GM23248 (cell line): ENCODE measurements at regions not wholly inside any gene's neighbourhood (a gene's known extent, or its start where the extent isn't known, plus 50 kb on each side); places are given as distances from the start of the nearest gene placed in this dataset.
A peak's percentile ranks its signal among the peaks of the same experiment; 100 is the strongest.

Experiments
- DNase-seq: peaks from one replicate; pipeline ENCODE4 v3.0.0-alpha.2; 2015
- H2AFZ ChIP-seq: fragments of 200-600 bp; sonication (generic); 2 replicates; pipeline ENCODE4 v1.6.1; 2016; ENCODE audit warnings: antibody characterized with exemption
- H3F3A ChIP-seq: fragments of 200-600 bp; sonication (generic); 2 replicates; pipeline ENCODE4 v1.6.1; 2016; ENCODE audit warnings: mild to moderate bottlenecking, antibody characterized with exemption, mixed run types; ENCODE audit not compliant: insufficient read depth
- H3K27ac ChIP-seq: fragments of 200-600 bp; sonication (generic); 2 replicates; pipeline ENCODE4 v1.5.1; 2016; ENCODE audit warnings: mild to moderate bottlenecking
- H3K27me3 ChIP-seq: fragments of 200-600 bp; sonication (generic); replicated peaks from 2 replicates; pipeline ENCODE4 v1.6.1; 2016; ENCODE audit warnings: mild to moderate bottlenecking; ENCODE audit not compliant: insufficient read depth
- H3K36me3 ChIP-seq: fragments of 200-600 bp; sonication (generic); 2 replicates; pipeline ENCODE4 v1.6.1; 2016; ENCODE audit warnings: low read depth, mild to moderate bottlenecking
- H3K4me1 ChIP-seq: fragments of 200-600 bp; sonication (generic); 2 replicates; pipeline ENCODE4 v1.6.1; 2016; ENCODE audit warnings: mild to moderate bottlenecking; ENCODE audit not compliant: insufficient read depth
- H3K4me2 ChIP-seq: fragments of 200-600 bp; sonication (generic); one replicate; pipeline ENCODE4 v1.6.1; 2016; ENCODE audit warnings: mild to moderate bottlenecking; ENCODE audit not compliant: unreplicated experiment
- H3K4me3 ChIP-seq: fragments of 200-600 bp; sonication (generic); 2 replicates; pipeline ENCODE4 v1.5.1; 2016; ENCODE audit warnings: mild to moderate bottlenecking
- H3K79me2 ChIP-seq: fragments of 200-600 bp; sonication (generic); 2 replicates; pipeline ENCODE4 v1.6.1; 2016; ENCODE audit warnings: mild to moderate bottlenecking; ENCODE audit not compliant: insufficient read depth
- H3K9ac ChIP-seq: fragments of 200-600 bp; sonication (generic); 2 replicates; pipeline ENCODE4 v1.6.1; 2016; ENCODE audit warnings: mild to moderate bottlenecking
- H3K9me2 ChIP-seq: fragments of 200-600 bp; sonication (generic); 2 replicates; pipeline ENCODE4 v1.6.1; 2016; ENCODE audit warnings: mixed run types, mild to moderate bottlenecking, moderate library complexity; ENCODE audit not compliant: insufficient read depth
- H3K9me3 ChIP-seq: fragments of 200-600 bp; sonication (generic); one replicate; pipeline ENCODE4 v1.6.1; 2017; ENCODE audit warnings: low read depth
- H4K20me1 ChIP-seq: fragments of 200-600 bp; sonication (generic); 2 replicates; pipeline ENCODE4 v1.6.0; 2016; ENCODE audit not compliant: insufficient read depth
- EZH2 ChIP-seq: fragments of 200-600 bp; sonication (generic); IDR thresholded peaks from 2 replicates; pipeline ENCODE4 v1.6.1; 2018; ENCODE audit warnings: antibody characterized with exemption, mild to moderate bottlenecking; ENCODE audit not compliant: insufficient read depth, poor library complexity, severe bottlenecking
- EZH2phosphoT487 ChIP-seq: fragments of 200-600 bp; sonication (generic); IDR thresholded peaks from 2 replicates; pipeline ENCODE4 v1.6.1; 2018; ENCODE audit warnings: antibody characterized with exemption, moderate library complexity, mild to moderate bottlenecking, low read depth; ENCODE audit not compliant: insufficient read depth
- WGBS, 2 experiments: methylation state at CpG; one replicate each; pipeline ENCODE4 v1.1.6; 2015 to 2017; ENCODE audit warnings: low lambda C conversion rate in 2 of 2, low coverage in 1 of 2; ENCODE audit errors: missing lambda C conversion rate in 2 of 2; 5-methylcytosine and 5-hydroxymethylcytosine counted together
- in situ Hi-C: fragments of 300-500 bp; cut with MboI; formaldehyde crosslinking; loops from 2 replicates; pipeline ENCODE4 v1.15.0; 2020

DNA sequence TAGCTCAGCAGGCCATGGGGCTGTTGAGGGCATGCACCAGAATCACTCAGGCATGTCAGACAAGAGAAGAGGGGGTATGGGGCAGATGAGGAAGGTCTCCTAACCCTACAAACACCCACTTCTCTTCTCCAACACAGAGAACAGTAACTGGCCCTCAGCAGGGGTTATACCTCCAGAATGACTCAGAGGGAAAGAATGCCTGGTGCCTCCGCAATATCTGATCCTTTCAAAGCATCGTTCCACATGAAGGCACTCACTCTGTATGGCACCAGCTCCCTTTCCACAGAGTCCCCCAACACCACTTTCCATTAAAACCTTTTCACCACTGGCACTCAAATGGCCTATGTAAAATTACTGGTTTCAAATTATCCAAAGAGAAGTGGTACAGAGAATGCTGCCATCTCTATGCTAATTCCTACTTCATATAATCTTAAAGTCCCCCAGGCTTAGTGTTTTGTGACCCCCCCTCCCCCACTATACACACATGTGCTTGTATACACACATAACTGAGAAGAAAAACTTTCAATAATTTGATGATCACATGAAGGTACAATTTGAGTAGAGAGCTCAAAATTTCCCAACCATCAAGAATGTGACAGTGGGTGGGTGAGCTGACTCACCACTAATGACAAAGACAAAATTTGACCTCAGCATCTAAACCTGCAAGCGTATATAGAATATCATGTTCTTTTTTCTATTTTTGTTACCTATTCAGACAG is 91.5 kb downstream of the SIPA1L2 start:
- Histone ChIP-seq H3K4me3 (no peak overlapping the region), H4K20me1 (no peaks in the 10 kb centered on the region), H2AFZ (no peak overlapping the region), H3K4me1 (peaks cover 13% of the 10 kb centered on the region), H3K4me2 (peak overlapping the region; percentile 6), H3K9me2 (no peaks in the 10 kb centered on the region), H3K9ac (no peak overlapping the region), H3K27ac (no peak overlapping the region), H3K79me2 (no peaks in the 10 kb centered on the region), H3K9me3 (no peaks in the 10 kb centered on the region), H3K27me3 (no peaks in the 10 kb centered on the region), H3K36me3 (no peaks in the 10 kb centered on the region), H3F3A (no peaks in the 10 kb centered on the region)
- peak; percentile 70 for DNase-seq
- 55 to 56% methylated on average over 3 of the region's 3 CpGs for WGBS, 2 experiments
- in situ Hi-C loops = no loop called here
- TF ChIP-seq EZH2 (no peak), EZH2phosphoT487 (no peak)

DNA sequence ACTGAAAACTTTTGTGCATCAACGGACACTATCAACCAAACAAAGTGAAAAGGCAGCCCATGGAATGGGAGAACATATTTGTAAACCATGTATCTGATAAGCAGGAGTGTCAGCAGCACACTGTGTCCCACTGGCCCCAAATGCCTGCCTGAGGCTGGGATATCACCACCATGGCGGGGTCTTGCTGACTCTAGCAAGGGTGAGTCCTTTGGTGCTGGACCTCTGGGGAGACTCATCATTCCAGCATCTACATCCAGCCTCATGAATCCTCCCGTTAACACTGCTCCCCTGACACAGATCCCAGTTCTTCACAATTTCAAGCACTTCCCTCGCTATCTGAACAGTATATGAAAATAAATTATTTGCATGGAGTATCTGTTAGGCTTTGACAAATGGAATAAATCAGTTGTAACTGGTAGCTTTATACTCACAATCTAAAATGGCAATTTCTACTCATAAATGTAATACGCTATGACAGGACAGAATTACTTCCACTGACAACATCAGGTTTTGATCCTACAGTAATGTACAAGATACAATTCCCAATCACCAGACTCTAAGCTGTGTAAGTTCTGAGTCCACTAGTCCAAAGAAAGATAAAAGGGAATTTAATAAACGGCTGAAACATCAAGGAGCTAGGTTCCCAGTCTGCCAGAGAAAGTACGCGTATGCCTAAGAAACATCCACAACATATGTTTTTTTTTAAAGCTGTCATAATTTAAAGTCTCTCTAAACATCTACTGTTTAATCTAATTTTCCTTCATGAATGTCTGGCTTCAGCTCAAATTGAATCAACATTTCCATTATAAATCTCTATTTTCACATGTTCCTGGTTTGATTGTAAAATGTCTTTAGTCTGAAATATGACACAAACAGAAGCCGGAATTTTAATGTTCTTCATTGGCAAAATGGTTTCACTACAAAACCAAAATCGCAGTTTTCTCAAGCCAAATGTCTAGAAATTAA is 95.1 kb downstream of the SIPA1L2 start:
- no peaks in the 10 kb centered on the region for H3K36me3 ChIP-seq

DNA sequence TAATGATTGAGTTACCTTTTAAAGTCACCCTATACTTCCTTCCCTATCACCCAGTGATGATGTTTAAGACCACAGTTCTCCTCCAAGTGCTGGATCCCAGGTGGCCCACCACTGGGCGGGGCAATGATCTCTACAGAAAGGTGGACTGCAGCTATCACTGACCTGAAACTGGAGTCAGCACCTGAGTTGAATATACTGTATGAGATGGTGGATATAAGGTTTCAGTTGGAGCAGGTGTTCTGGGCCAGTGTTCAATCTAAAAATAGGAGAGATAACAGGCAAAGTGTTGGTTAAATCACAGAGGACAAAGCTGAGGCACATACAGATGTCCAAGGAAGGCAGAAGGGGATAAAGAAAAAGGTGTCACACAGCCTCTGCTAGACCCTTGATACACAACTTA is 96.6 kb downstream of the SIPA1L2 start:
- no peak overlapping the region for H3K4me2 ChIP-seq
- H3F3A ChIP-seq = no peaks in the 10 kb centered on the region
- 74 to 95% methylated on average over 1 of the region's 1 CpG for WGBS, 2 experiments
- DNase-seq = no peak
- no peaks in the 10 kb centered on the region for H3K9me3 ChIP-seq
- H2AFZ ChIP-seq = no peak overlapping the region
- no peak overlapping the region for H3K9ac ChIP-seq
- no peak overlapping the region for H3K4me3 ChIP-seq
- H3K27me3 ChIP-seq = no peaks in the 10 kb centered on the region
- no peaks in the 10 kb centered on the region for H3K36me3 ChIP-seq
- H4K20me1 ChIP-seq = no peaks in the 10 kb centered on the region
- no peaks in the 10 kb centered on the region for H3K79me2 ChIP-seq
- TF ChIP-seq EZH2phosphoT487 = no peak
- no peak for TF ChIP-seq EZH2
- no peak overlapping the region for H3K27ac ChIP-seq
- H3K4me1 ChIP-seq = peaks cover 5% of the 10 kb centered on the region
- in situ Hi-C loops = no loop called here
- no peaks in the 10 kb centered on the region for H3K9me2 ChIP-seq

More for the DNA sequence above, 95.1 kb downstream of the SIPA1L2 start:
- Histone ChIP-seq H2AFZ (no peak overlapping the region), H4K20me1 (no peaks in the 10 kb centered on the region), H3K4me1 (peaks cover 13% of the 10 kb centered on the region), H3K27me3 (no peaks in the 10 kb centered on the region), H3K4me2 (no peak overlapping the region), H3K9me2 (no peaks in the 10 kb centered on the region), H3K4me3 (no peak overlapping the region), H3K9me3 (no peaks in the 10 kb centered on the region), H3K27ac (no peak overlapping the region), H3K79me2 (no peaks in the 10 kb centered on the region), H3F3A (no peaks in the 10 kb centered on the region), H3K9ac (no peak overlapping the region)
- WGBS, 2 experiments = 77 to 80% methylated on average over 9 to 10 of the region's 10 CpGs
- DNase-seq = no peak
- no peak for TF ChIP-seq EZH2phosphoT487
- no peak for TF ChIP-seq EZH2
- in situ Hi-C loops = no loop called here

DNA sequence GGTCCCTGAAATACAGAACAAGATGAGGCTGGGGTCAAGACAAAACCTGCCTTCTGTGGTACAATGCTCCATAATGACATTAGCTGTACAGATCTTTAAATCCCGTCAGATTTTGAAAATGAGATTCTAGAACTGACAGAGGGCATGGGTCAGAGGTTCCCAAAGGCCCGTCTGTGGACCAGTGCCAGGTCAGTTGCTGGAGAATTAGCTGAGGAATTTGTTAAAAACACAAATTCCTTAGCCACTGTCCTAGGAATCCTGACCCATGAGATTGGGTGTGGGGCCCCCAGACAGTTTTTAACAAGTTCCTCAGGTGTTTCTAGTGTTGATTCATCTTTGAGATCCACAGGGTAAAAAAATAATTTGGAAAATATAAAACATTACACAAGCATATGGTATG is 97.0 kb downstream of the SIPA1L2 start:
- Histone ChIP-seq H3K36me3 (no peaks in the 10 kb centered on the region), H4K20me1 (no peaks in the 10 kb centered on the region), H3K27ac (no peak overlapping the region), H3K9me3 (no peaks in the 10 kb centered on the region), H3K79me2 (no peaks in the 10 kb centered on the region), H3K9ac (no peak overlapping the region), H3K27me3 (no peaks in the 10 kb centered on the region), H3F3A (no peaks in the 10 kb centered on the region), H3K9me2 (no peaks in the 10 kb centered on the region), H2AFZ (no peak overlapping the region), H3K4me1 (peaks cover 1% of the 10 kb centered on the region; the same call in 1 of the 2 replicates), H3K4me2 (no peak overlapping the region), H3K4me3 (no peak overlapping the region)
- in situ Hi-C loops = no loop called here
- WGBS, 2 experiments = 92 to 94% methylated on average over 2 of the region's 2 CpGs
- DNase-seq = no peak
- TF ChIP-seq EZH2phosphoT487 = no peak
- TF ChIP-seq EZH2 = no peak
